Endothelial cell of umbilical vein (primary cell): ENCODE measurements at regions not wholly inside any gene's neighbourhood (a gene's known extent, or its start where the extent isn't known, plus 50 kb on each side); places are given as distances from the start of the nearest gene placed in this dataset.

Source experiments
- CTCF ChIP-seq, 2 donors: IDR thresholded peaks; 1 replicate in 1 of 2; 2 replicates in 1 of 2; pipeline ENCODE4 v1.5.1; 2011; ENCODE audit warnings: low read length in 2 of 2, mild to moderate bottlenecking in 2 of 2, moderate library complexity in 2 of 2, control low read depth in 1 of 2, inconsistent platforms in 1 of 2, low read depth in 1 of 2; ENCODE audit not compliant: insufficient read depth in 1 of 2; ENCODE audit errors: extremely low read depth in 1 of 2
- EZH2 ChIP-seq: IDR thresholded peaks from 2 replicates; pipeline ENCODE4 v1.6.1; 2012; ENCODE audit warnings: borderline replicate concordance, low read depth, mild to moderate bottlenecking, moderate library complexity, low read length, inconsistent platforms; ENCODE audit not compliant: severe bottlenecking
- FOS ChIP-seq: IDR thresholded peaks from 2 replicates; pipeline ENCODE4 v1.6.1; 2011; ENCODE audit warnings: mild to moderate bottlenecking, low read length, moderate library complexity, borderline replicate concordance; ENCODE audit not compliant: insufficient read depth
- GATA2 ChIP-seq: IDR thresholded peaks from 2 replicates; pipeline ENCODE4 v1.7.0; 2011; ENCODE audit warnings: low read depth, mild to moderate bottlenecking, moderate library complexity, mixed read lengths, low read length; ENCODE audit not compliant: insufficient read length, insufficient read depth
- JUN ChIP-seq: IDR thresholded peaks from 2 replicates; pipeline ENCODE4 v1.6.1; 2011; ENCODE audit warnings: borderline replicate concordance, low read depth; ENCODE audit not compliant: insufficient read length, insufficient read depth
- MYC ChIP-seq: IDR thresholded peaks from one replicate; pipeline ENCODE4 v1.6.1; 2011; ENCODE audit warnings: mild to moderate bottlenecking, low read depth, low read length
- POLR2A ChIP-seq: IDR thresholded peaks from 2 replicates; pipeline ENCODE4 v1.6.1; 2012; ENCODE audit warnings: low read depth, mild to moderate bottlenecking, control low read depth, low read length
- POLR2AphosphoS5 ChIP-seq: IDR thresholded peaks from 2 replicates; pipeline ENCODE4 v1.6.1; 2012; ENCODE audit warnings: low read depth, mild to moderate bottlenecking, control low read depth, low read length, moderate library complexity; ENCODE audit not compliant: insufficient read depth

GRCh38 chr18:32875625-32876024 is 102.8 kb upstream of the KLHL14 start:
- TF ChIP-seq CTCF (IDR thresholded peaks at IDR 0.05; ENCODE audit: extremely low read depth in 1 of 2, insufficient read depth in 1 of 2, low read depth in 1 of 2, low read length in 2 of 2), result no peak
- TF ChIP-seq JUN, result no peak
- no peak for TF ChIP-seq POLR2A
- TF ChIP-seq EZH2, result no peak
- no peak for TF ChIP-seq POLR2AphosphoS5
- no peak for TF ChIP-seq MYC
- TF ChIP-seq FOS, result no peak
- no peak for TF ChIP-seq GATA2
